Activated T-cell treated with anti-CD3 and anti-CD28 coated beads, Interleukin-2, amount 50 U/mL, for 1 hour (primary cell): ENCODE measurements at regions not wholly inside any gene's neighbourhood (a gene's known extent, or its start where the extent isn't known, plus 50 kb on each side); places are given as distances from the start of the nearest gene placed in this dataset.
A peak's percentile ranks its signal among the peaks of the same experiment; 100 is the strongest.

Experiments used
- DNase-seq: peaks from one replicate; pipeline ENCODE4 v3.0.0-alpha.2; 2020

DNA sequence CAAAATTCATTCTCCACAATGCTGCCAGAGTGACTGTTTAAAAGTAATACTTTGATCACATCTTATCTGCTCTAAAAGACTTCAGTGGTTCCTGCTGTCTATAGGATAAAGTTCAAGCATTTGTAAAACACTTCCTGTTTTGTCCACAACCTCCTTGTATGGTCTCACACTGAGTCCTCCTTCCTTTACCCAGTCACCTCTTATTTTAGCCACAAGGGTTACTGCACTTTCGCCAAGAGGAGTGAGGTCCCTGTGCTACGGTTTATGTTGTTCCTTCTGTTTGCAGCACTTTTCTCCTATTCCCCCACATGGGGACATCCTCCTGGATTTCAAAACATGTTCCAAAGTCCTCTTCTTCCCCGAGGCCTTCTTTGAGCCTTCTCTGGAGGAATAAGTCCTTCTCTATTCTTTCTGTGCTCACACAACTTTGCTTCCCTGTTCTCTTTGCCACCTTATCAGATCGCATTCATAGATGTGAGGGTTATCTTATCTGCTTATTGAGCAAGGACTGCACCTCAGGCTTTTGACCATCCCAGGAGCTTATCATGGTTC is 112.2 kb upstream of the NABP1 start:
- no peak for DNase-seq

DNA sequence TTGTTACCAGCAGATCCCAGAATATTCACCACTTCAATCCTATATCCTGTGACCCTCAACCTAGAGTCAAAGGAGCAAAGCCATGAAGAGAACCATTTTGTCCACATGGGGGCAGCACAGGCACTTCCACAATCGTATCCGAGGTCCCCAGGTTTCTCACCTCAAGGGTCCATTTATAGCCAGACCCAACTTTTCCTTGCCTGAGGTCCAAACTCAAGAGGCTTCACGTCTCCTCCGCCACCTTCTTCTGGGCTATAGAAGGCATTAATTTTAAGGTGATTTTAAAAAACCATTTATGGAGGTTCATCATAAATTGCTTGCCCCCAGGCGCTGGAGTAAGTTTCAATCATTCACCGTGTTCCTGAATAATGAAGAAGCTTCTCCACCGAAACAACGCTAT is 111.6 kb upstream of the NABP1 start:
- DNase-seq: peak; percentile 59

DNA sequence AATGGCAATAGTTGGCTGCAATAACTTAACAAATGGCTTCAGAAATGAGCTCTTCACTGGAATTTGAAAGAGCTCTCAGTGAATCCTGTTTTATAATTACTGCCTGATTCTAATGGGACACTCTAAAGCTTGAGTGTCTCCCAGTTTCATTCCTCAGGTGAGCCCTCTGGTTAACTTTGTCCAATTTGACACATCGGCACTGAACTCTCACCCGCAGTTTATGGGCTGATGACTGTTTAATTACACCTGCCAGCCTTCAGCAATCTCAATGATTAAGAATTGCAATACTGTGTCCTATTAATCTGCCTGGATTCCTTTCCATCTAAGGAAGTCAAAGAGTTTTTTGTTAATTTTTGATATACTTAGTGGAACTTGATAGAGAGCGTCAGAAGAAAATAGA is 110.7 kb upstream of the NABP1 start:
- DNase-seq: no peak

DNA sequence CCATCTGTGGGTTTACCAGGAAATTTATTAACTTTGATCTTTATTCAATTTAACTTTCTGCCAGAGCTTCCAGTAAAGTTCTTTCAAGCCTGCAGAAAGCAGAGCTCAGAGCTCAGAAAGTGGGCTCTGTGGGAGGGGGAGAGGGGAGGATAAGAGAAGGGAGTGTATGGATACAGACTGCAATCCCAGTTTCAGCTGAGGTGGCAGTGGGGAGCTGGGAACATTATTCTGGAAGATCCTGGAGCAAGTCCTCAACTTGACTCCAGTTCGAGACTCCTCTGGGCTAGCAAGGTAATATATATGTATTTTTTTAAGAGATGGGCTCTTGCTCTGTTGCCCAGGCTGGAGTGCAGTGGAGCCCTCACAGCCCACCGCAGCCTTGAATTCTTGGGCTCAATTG is 108.9 kb upstream of the NABP1 start:
- no peak for DNase-seq

DNA sequence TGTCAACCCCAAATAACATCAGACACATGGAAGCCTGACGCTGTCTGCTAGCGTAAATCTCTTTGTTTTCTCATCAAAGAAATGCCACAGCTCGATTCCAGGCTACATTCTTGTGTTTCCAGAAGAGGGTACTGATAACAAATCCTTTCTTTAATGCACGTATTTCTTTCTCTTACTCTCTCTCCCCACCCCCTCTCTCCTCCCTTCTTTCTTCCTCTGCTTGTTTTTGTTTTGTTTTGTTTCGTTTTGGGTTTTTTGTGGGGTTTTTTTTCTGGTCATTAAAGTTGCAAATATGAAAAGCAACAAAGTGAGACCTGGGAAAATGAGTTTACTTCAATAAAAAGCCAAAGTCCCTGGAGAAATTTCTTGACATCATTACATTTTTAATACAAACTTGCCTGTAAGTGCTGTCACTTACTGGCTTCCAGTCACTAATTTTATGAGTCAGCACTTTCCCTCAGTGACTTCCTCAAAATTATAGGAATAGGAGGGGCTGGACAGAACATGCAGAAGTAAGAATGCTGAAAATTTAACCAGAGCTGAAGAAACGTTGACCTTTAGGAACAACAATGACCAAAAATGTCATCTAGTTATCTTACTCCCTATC is 106.7 kb upstream of the NABP1 start:
- no peak for DNase-seq

DNA sequence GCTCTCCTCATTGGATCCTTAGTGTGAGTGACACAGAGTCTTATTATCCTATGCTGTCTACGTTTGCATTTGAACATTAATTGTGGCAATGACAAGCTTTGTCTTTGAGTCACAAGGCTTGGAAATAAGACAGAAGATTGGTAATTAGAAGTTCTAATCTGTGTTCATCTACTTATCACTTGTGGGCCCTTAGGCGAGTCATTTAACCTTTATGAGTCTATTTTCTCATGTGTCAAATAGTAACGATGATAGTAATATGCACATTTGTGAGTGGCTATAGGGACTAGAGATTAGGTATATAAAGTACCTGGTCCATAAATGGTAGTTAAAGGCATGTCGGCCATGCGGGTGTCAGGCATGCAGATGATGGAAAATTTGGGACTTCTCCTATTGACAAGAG is 105.6 kb upstream of the NABP1 start:
- no peak for DNase-seq

DNA sequence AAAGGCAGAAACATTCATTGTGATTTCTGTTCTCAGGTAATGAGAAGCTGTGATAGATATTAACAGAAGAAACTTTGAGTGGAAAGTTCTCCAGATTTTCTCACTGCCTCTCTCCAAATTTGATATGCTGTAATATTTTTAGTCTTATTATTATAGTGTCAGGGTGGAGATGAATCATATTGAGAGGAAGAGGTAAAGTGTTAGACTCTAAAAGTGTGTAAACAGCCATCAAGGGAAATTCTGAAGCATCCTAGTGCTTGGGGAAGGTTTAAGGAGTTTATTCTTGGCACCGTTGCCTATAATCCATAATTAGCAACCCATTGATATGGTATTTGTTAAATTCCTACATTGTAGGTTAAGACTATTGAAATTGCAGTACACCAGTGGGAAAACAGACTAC is 104.7 kb upstream of the NABP1 start:
- no peak for DNase-seq

DNA sequence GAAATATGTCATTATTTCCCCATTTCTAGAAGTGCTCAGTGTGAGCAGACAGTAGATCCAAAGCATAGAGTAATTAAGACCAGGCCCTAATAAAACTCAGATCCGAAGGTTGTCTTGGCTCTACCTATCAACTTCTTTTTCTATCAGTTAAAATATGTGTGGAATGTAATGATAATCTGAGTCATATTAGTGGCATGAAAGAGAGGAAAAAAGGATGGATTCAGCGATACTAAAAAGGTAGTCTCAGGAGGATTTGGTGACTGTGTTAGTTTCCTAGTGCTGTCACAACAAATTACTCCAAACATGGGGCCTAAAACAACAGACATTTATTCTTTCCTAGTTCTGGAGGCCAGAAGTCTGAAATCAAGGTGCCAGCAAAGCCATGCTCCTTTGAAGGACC is 103.7 kb upstream of the NABP1 start:
- no peak for DNase-seq

DNA sequence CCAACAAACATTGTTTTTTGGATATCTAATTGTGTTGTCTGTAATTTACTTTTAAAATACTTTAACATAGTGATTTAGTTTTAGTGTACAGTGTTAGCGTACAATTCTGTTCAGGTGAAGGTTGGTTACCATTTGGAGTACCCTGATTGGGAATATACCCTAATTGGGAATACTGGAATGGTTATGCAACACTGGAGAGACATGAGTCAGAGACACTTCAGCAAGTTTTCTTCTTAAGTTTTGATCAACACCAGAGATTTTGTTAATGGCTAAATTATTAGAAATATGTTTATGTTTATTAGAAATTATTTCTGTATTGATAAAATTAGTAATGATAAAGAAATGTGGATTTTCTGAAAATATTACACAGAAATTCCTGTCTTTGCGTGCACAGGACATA is 100.3 kb upstream of the NABP1 start:
- DNase-seq: no peak

DNA sequence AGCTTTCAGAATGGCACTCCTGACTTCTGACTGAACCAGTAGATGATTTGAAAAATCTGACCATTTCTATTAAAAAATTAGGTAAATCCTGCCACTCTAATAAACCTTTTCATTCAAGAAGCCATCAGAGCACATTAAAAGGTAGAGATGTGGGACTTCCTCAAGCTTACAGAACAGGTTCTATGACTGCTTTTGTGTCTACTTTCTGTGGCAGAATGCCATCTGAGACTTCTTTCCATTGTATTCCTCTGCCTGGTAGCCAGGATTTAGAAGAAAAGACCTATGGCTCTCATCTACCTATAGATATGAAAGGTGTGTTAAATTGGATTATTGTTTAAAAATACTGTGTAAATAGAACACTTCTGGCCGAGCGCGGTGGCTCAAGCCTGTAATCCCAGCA is 99.9 kb upstream of the NABP1 start:
- DNase-seq: no peak

DNA sequence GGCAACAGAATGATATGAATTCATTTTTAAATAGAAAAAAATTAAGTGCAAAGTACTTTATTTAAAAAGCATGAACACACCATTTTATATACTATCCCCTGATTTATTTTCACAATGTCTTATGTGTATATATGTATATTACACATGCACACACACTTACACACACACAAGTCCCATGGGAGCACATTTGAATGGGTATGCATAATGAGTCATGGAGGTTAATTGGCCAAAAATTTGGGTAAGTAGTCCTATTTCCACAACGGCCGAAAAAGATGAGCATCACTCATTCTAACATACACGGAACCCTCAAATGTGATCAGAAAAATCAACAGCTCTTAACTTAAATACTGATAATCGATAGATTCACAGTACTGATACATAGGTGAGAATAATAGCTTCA is 97.4 kb upstream of the NABP1 start:
- DNase-seq: no peak

DNA sequence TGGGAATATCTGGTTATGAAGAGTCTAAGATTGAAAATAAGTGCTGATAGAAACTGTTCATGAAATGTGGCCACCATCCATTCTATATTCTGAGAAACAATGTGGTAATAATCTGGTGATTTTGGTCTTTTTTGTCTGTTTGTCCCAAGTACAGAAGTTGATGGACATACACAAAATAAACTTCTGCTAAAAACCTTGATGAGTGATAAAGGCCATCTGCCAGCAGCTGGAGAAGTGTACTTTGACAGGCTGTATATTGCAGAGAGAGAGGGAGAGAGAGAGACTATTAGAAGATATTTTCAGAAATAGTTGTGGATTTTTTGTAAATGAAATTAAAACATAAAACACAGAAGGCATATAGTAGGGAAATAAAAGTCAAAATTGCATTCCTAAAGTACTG is 96.9 kb upstream of the NABP1 start:
- no peak for DNase-seq

DNA sequence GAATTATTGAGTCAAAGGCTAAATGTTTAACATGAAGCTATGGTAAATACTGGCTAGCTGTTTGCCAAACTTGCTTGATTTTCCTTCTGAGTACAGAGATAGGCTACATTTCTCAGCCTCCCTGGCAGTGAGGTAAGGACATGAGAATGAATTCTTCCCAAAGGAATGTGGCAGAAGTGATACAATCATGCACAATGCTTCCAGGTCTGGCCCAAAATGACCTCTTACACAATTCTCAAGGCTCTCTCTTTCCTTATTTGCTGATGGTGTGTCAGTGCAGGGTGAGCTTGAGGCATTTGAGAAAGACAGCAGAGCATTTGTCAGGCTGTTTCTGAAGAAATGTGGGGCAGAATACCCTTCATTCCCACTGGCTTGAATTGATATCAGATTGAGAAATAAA is 95.6 kb upstream of the NABP1 start:
- DNase-seq: no peak

DNA sequence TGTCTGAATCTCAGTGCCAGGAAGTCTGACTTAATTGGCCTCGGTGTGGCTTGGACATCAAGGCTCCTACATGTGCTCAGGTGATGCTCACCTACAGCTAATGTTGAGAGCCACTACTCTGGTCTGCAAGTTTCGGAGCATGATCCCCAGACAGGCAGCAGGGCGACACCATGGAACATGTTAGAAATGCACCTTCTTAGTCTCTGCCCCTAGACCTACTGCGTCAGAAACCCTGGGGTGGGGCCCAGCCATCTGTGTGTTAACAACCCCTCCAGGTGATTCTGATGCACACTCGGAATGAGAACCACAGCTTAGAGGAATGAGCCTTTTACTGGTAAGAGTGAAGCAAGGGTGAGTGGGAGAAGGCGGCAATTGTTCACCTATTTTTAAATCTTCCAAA is 86.9 kb upstream of the NABP1 start:
- no peak for DNase-seq

DNA sequence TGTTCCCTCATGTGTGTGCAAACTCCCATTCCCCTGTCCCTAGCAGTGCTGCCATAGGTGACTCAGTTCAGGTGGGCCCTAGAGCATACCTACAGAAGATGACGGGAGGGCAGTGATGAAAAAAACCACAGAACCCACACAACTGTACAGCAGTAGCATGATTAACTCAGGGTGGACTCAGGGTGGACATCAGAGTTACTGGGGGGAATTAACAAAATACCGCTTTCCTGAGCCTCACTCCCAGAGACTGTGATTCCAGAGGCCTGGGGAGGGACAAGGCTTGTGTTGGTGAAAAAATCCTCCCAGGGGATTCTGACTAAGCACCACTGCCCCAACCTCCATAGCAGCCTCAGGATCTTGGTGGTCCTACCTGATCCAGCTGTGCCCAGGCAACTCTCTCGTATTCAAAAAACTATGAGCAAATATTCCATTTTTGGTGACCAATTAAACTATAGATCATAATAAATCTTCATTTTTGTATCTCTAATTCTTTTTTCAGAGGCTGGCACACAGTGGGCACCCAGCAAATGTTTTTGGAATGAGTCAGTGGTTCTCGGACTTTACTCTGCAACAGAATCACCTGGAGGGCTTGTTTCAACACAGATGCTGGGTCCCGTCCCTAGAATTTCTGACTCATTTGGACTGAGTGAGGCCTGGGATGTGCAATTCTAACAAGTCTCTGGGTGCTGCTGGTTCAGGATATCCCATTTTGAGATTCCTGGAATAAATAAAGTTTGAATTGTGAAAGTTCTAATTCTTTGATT is 84.1 kb upstream of the NABP1 start:
- DNase-seq: no peak

DNA sequence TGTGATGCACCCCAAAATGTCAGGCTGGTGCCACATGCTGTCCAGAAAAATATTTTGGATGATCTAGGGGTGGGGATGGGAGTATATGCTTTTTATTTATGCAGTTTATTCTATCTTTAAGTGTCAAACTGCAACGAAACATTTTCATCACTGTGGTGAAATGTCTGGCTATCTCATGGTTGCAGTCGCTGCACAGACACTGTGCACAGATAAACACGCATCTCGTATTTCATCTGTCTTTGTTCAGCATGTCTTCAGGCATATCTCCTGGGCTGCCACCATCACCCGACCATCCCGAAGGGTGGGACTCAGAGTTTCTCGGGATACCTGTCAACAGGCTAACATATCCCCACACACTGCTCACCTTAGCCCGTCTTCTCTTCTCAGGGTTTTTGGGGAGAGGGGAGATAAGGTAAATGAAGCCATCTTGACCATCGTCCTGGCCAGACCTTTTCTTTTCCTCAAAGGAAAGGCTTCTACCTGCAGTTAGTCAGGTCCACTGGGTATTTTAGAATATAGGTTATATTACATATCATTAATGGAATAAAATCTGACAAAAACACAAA is 80.7 kb upstream of the NABP1 start:
- DNase-seq: no peak

DNA sequence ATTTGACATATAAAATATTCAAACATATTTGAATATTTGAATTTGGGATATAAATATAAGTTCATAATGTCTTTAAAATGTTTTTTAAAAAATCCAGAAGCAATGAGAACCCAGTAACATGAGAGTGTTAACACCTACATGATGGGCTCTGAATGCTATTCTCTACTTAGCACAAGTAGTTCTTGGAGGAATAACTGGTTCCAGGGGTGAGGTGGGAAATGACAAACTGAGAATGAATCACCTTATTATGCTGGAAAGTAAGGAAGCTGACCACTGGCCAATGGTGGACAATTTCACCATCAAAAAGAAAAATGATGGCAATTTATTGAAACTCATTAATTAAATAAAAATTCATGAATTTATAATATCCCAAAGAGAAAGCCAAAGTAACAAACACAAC is 79.6 kb upstream of the NABP1 start:
- DNase-seq: no peak

DNA sequence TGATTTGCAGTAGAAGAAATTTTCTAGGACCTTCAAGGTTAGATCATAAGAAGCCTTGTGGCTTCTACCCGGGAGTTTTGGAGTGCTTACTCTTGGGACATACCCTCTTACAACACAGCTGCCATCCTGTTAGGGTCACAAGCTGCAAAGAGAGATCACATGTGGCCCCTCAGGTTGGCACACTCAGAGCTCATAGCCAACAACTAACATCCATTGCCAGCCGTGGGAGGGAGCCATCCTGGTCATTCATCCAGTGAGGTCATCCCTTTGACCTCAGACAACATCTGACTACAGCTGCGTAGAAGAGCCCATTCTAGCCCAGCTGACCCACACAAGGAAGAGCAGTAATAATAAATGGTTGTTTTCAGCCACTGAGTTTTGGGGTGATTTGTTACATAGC is 76.9 kb upstream of the NABP1 start:
- DNase-seq: no peak

DNA sequence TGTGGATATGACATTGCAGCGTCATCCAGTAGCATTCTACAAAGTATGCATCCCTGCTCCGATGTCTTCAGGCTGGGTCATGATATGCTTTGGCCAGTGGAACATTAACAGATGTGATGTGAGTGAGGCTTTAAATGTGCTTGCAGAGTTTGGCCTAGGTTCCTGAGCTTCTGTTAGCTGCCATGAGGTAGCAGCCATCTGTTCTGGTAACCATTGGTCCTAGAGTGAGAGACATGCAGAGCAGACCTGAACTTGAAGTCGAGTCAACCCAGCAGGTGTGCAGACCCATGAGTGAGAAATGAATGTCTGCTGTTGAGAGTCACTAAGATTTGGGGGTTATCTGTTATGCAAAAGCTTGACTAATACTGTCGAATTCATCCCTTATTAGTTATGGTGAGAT is 73.8 kb upstream of the NABP1 start:
- DNase-seq: no peak

DNA sequence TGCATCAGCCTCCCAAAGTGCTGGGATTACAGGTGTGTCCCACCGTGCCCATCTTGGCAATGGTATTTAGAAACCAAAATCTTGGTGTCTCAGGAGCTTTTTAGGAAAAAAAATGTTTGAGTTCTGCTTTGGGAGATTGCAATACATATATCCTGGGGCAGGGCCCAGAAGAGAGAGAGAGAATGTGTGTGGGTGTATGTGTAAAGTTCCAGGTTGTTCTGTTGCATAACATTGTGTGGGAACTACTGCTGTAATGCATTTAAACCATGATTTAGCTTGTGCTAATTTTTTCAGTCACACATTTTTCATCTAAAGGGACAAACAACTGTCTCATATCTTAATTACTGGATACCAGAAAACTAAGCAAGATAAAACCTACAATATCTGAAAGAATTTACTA is 70.8 kb upstream of the NABP1 start:
- DNase-seq: no peak

DNA sequence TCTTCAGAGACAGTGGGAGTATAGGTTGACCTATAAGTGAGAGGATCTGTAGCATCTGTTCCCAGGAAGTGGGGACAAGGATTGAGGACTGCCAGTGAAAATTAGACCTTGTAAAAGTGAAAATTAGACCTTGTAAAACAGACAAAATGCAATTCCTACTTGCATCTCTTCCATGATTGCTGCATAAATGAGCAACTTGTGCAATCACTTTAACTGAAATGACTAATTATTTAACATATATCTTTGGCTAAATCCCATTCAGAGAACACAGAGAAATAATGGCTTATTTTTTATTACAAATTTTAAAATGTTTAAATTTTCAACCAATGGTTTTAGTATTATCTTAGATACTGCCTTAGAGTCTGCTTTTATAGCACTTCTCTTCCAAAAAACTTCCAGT is 67.2 kb upstream of the NABP1 start:
- no peak for DNase-seq

DNA sequence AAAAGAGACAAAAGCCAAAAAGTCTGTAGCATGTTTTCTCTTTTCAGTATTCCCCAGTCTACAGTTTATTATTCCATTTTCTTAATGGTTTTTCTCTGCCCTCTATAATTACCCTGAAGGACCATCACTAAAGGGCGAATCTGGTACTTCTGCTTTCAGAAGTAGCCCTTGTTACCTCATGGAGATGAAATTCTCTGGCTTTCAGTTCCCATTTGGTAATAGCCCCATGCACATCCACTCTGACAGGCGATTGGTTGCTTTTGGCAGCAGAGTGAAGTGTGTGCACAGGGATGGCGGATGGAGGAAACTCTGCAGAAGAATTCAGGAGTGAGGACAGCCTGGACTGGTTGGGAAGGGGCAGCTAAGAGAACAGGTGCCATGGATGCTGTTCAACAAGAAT is 66.3 kb upstream of the NABP1 start:
- no peak for DNase-seq

DNA sequence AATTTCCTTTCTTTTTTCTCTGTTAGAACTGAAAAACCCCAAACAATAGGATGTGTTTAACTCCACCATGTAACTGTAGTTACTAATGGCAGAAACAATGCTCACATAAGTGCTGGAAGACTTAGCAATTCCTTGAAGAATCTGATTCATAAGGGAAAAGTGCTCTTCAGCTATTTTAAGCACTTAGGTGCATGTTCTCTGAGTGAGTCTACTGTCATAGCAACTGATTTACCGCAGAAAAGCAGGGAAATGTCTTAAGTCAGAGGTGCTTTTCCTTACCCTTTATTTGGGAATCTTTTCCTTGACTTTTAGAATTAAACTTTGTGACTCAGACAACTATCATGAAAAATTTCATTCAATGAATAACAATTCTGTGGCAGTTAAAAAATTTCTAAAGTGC is 65.4 kb upstream of the NABP1 start:
- DNase-seq: no peak

DNA sequence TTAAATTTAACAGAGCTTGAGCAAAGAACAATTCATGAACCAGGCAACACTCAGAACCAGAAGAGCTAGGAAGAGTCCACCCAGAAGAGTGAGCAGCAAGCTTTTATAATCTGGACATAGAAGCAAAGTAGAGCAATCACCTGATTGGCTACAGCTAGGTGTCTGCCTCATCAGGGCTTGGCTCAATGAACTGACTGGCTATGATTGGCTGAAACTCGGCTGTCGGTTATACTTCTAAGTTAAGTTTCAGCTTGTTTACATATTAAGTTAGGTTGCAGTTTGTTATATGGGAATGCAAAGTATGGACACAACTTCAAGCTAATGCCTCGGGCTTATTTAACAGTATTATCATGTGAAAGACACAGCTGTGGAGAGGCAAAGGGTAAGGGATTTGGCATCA is 63.2 kb upstream of the NABP1 start:
- DNase-seq: no peak

DNA sequence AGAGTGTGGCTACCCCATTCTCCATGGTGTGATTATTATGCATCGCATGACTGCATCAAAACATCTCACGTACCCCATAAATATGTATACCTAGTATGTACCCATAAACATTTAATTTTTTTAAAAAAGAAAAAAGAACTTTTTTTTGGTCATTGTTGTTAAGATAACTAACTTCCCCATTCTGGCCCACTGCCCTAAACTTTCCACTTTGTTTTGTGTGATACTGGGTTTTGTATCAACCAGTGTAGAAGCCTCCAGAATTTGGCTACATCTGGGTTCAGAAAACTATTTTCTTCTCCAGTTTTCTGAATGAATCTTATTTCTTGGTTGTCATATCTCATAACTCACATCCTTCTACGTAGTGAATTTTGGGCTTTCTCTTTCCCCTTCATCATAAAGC is 62.3 kb upstream of the NABP1 start:
- DNase-seq: no peak
